OCI-LY1 (cell line): ENCODE measurements at regions not wholly inside any gene's neighbourhood (a gene's known extent, or its start where the extent isn't known, plus 50 kb on each side); places are given as distances from the start of the nearest gene placed in this dataset.

Experiments
- CTCF ChIP-seq: fragments of 200-600 bp; sonication (generic), shearing (Covaris generic); IDR thresholded peaks from 2 replicates; pipeline ENCODE4 v1.5.1; 2017; ENCODE audit warnings: mild to moderate bottlenecking, antibody characterized with exemption, low read length, moderate library complexity, mixed read lengths
- EZH2 ChIP-seq: fragments of 200-600 bp; sonication (generic), shearing (Covaris generic); IDR thresholded peaks from 2 replicates; pipeline ENCODE4 v1.8.0; 2017; ENCODE audit warnings: borderline replicate concordance, mixed run types, mild to moderate bottlenecking, antibody characterized with exemption, low read length, moderate library complexity, mixed read lengths

GRCh38 chr20:11064946-11065345 is 391.1 kb upstream of the JAG1 start:
- no peak for TF ChIP-seq CTCF
- no peak for TF ChIP-seq EZH2
